ENCODE measurements at regions not wholly inside any gene's neighbourhood (a gene's known extent, or its start where the extent isn't known, plus 50 kb on each side); places are given as distances from the start of the nearest gene placed in this dataset.
"Not testable (repeated sequence)": the region's sequence is repeated elsewhere in the genome, so short reads cannot be mapped to it uniquely, and the experiment has no call there.

DNA sequence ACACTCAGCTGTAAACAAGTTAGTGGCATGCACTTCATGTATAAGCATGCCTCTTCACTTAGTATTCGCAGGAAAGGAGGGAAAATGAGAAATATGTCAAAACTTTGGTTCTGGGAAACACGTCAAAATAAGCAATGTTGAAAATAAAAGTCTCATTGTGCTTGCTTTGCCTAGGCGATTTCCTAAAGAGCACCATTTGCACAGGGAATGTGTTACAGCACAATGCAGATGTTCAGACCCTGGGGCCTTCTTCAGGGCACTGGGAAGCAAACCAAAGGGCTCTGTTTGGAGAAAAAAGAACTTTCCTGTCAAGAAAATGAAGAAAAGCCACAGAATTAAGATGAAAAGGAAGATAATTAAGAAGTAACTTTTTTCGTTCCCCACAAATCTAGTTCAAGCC, 98.6 kb upstream of the PLD5 start:
- Histone ChIP-seq H3K4me2 (ENCODE audit: low read length) (no peak overlapping the region), H2BK15ac (replicated peaks; ENCODE audit: low read depth) (no peak overlapping the region), H3K4me3 (ENCODE audit: low read length) (no peak overlapping the region), H3K23ac (ENCODE audit: low read length) (no peak overlapping the region), H3K79me2 (ENCODE audit: control insufficient read depth, insufficient read depth, low read length) (no peaks in the 10 kb centered on the region), H3K4ac (ENCODE audit: low read depth, low read length) (no peak overlapping the region), H3K36me3 (ENCODE audit: control insufficient read depth, insufficient read depth, low read length) (no peaks in the 10 kb centered on the region), H2BK5ac (ENCODE audit: low read length) (no peak overlapping the region), H2BK120ac (ENCODE audit: low read depth, low read length) (no peak overlapping the region), H3K56ac (ENCODE audit: low read length) (no peak overlapping the region), H2AK5ac (ENCODE audit: low read length) (no peak overlapping the region), H3K9ac (ENCODE audit: low read length) (no peak overlapping the region), H3K18ac (ENCODE audit: low read length) (no peak overlapping the region), H4K8ac (ENCODE audit: low read depth, low read length) (no peak overlapping the region), H3K4me1 (ENCODE audit: control insufficient read depth, low read depth, low read length) (no peaks in the 10 kb centered on the region), H3K79me1 (ENCODE audit: low read length) (no peaks in the 10 kb centered on the region), H4K5ac (ENCODE audit: low read length) (no peak overlapping the region), H3K27ac (ENCODE audit: low read depth, low read length) (no peak overlapping the region), H3K27me3 (ENCODE audit: insufficient read depth, low read length, poor library complexity) (no peaks in the 10 kb centered on the region)
- no CpG with 5 or more reads among the region's 4 CpGs for WGBS (ENCODE audit: extremely low coverage, insufficient coverage, low lambda C conversion rate)
- DNase-seq, result no peak

DNA sequence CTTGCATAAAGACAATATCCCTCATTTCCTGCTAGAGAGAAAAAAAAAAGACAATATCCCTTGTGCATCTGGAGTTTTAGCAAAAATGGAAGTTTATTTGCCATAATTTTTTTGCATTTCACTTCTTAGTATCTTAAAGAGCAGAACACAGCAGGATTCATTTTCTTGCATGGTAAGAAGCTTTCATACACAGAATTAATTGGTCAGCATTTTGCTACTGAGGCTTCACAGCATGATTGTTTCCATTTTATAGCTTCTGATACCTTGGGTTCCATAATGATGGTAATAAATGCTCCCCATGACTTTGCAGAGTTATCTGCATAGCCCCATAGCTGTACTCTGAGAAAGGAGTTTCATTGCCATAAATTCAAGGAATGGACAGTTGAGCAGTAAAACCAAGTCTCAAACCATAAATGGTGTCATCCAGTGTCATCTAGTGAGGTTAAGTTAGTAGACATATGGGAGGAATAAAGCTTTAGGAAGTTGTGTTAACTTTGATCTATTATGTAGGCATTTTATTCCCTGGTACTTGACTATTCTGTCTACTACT, 88.8 kb upstream of the PLD5 start:
- Histone ChIP-seq H2BK15ac (replicated peaks; ENCODE audit: low read depth) (no peak overlapping the region), H4K8ac (ENCODE audit: low read depth, low read length) (no peak overlapping the region), H3K27me3 (ENCODE audit: insufficient read depth, low read length, poor library complexity) (no peaks in the 10 kb centered on the region), H3K79me2 (ENCODE audit: control insufficient read depth, insufficient read depth, low read length) (no peaks in the 10 kb centered on the region), H3K4ac (ENCODE audit: low read depth, low read length) (no peak overlapping the region), H3K9ac (ENCODE audit: low read length) (no peak overlapping the region), H3K23ac (ENCODE audit: low read length) (no peak overlapping the region), H3K4me1 (ENCODE audit: control insufficient read depth, low read depth, low read length) (no peaks in the 10 kb centered on the region), H3K4me3 (ENCODE audit: low read length) (no peak overlapping the region), H2BK5ac (ENCODE audit: low read length) (no peak overlapping the region), H3K27ac (ENCODE audit: low read depth, low read length) (no peak overlapping the region), H2AK5ac (ENCODE audit: low read length) (no peak overlapping the region), H3K56ac (ENCODE audit: low read length) (no peak overlapping the region), H3K4me2 (ENCODE audit: low read length) (no peak overlapping the region), H3K79me1 (ENCODE audit: low read length) (no peaks in the 10 kb centered on the region), H3K36me3 (ENCODE audit: control insufficient read depth, insufficient read depth, low read length) (no peaks in the 10 kb centered on the region), H4K5ac (ENCODE audit: low read length) (no peak overlapping the region), H3K18ac (ENCODE audit: low read length) (no peak overlapping the region), H2BK120ac (ENCODE audit: low read depth, low read length) (no peak overlapping the region)
- DNase-seq, result no peak

DNA sequence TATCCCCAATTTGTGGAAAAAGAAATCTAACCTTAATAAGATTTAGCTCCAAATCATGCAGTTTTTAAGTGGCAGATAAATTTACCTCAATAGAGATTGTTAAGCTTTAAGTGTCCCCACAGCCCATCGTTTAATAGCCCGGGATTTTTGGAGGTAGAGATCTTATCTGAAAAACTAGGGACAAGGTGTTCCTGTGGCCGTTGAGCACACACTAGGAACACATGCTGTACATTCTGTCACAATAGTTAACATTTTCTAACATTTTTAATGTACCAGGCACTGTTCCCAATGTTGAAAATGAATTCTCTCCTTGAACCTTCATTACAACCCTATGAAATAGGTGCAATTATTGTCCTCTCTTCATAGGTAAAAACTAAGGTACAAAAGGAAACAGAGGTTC, 85.7 kb upstream of the PLD5 start:
- Histone ChIP-seq H4K8ac (ENCODE audit: low read depth, low read length) (no peak overlapping the region), H3K4me2 (ENCODE audit: low read length) (no peak overlapping the region), H3K27ac (ENCODE audit: low read depth, low read length) (no peak overlapping the region), H3K79me2 (ENCODE audit: control insufficient read depth, insufficient read depth, low read length) (no peaks in the 10 kb centered on the region), H3K36me3 (ENCODE audit: control insufficient read depth, insufficient read depth, low read length) (no peaks in the 10 kb centered on the region), H3K4ac (ENCODE audit: low read depth, low read length) (no peak overlapping the region), H2BK5ac (ENCODE audit: low read length) (no peak overlapping the region), H3K18ac (ENCODE audit: low read length) (no peak overlapping the region), H2BK15ac (replicated peaks; ENCODE audit: low read depth) (no peak overlapping the region), H4K5ac (ENCODE audit: low read length) (no peak overlapping the region), H2AK5ac (ENCODE audit: low read length) (no peak overlapping the region), H2BK120ac (ENCODE audit: low read depth, low read length) (no peak overlapping the region), H3K9ac (ENCODE audit: low read length) (no peak overlapping the region), H3K23ac (ENCODE audit: low read length) (no peak overlapping the region), H3K79me1 (ENCODE audit: low read length) (no peaks in the 10 kb centered on the region), H3K4me1 (ENCODE audit: control insufficient read depth, low read depth, low read length) (no peaks in the 10 kb centered on the region), H3K27me3 (ENCODE audit: insufficient read depth, low read length, poor library complexity) (no peaks in the 10 kb centered on the region), H3K4me3 (ENCODE audit: low read length) (no peak overlapping the region), H3K56ac (ENCODE audit: low read length) (no peak overlapping the region)
- no CpG with 5 or more reads among the region's 3 CpGs for WGBS (ENCODE audit: extremely low coverage, insufficient coverage, low lambda C conversion rate)
- DNase-seq, result no peak

DNA sequence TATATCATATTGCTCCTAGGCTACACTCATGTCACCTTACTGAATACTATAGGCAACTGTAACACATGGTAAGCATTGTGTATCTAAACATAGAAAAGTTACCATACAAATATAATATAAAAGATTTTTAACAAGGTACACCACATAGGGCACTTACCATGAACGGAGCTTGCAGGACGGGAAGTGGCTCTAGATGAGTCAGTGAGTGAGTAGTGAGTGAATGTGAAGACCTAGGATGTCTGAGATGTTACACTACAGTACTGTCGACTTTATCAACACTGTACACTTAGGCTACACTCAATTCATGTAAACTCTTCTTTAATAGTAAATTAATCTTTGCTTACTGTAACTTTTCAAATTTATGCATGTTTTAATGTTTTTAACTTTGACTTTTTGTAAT, 81.0 kb upstream of the PLD5 start:
- Histone ChIP-seq H2AK5ac (ENCODE audit: low read length) (no peak overlapping the region), H3K79me2 (ENCODE audit: control insufficient read depth, insufficient read depth, low read length) (no peaks in the 10 kb centered on the region), H2BK15ac (replicated peaks; ENCODE audit: low read depth) (no peak overlapping the region), H3K4me2 (ENCODE audit: low read length) (no peak overlapping the region), H3K27me3 (ENCODE audit: insufficient read depth, low read length, poor library complexity) (no peaks in the 10 kb centered on the region), H2BK120ac (ENCODE audit: low read depth, low read length) (no peak overlapping the region), H3K27ac (ENCODE audit: low read depth, low read length) (no peak overlapping the region), H4K5ac (ENCODE audit: low read length) (no peak overlapping the region), H3K36me3 (ENCODE audit: control insufficient read depth, insufficient read depth, low read length) (no peaks in the 10 kb centered on the region), H3K18ac (ENCODE audit: low read length) (no peak overlapping the region), H2BK5ac (ENCODE audit: low read length) (no peak overlapping the region), H3K4me3 (ENCODE audit: low read length) (no peak overlapping the region), H3K56ac (ENCODE audit: low read length) (no peak overlapping the region), H3K23ac (ENCODE audit: low read length) (no peak overlapping the region), H4K8ac (ENCODE audit: low read depth, low read length) (no peak overlapping the region), H3K4ac (ENCODE audit: low read depth, low read length) (no peak overlapping the region), H3K4me1 (ENCODE audit: control insufficient read depth, low read depth, low read length) (no peaks in the 10 kb centered on the region), H3K9ac (ENCODE audit: low read length) (no peak overlapping the region), H3K79me1 (ENCODE audit: low read length) (no peaks in the 10 kb centered on the region)
- WGBS (ENCODE audit: extremely low coverage, insufficient coverage, low lambda C conversion rate), result no CpG with 5 or more reads among the region's 3 CpGs
- DNase-seq, result no peak

DNA sequence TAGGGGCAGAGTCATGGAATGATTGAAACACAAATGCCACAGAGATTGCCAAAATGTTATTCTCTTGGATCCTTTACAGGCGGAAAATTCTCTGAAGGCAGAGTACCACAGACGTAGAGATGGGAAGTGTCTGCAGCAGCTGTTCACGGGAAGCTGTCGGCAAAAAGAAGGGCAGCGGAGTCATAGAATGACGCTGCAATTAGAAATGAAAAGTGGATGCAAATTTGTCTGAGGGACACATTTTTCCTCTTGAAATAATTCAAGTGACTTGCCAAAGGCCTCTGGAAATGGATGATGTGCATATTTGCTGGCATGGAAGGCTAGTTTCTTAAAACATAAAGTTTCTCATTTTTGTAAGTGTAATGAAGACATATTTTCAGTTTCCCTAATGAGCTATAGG, 77.5 kb upstream of the PLD5 start:
- Histone ChIP-seq H2BK5ac (ENCODE audit: low read length) (no peak overlapping the region), H3K9ac (ENCODE audit: low read length) (no peak overlapping the region), H3K18ac (ENCODE audit: low read length) (no peak overlapping the region), H3K79me1 (ENCODE audit: low read length) (no peaks in the 10 kb centered on the region), H3K36me3 (ENCODE audit: control insufficient read depth, insufficient read depth, low read length) (no peaks in the 10 kb centered on the region), H4K5ac (ENCODE audit: low read length) (no peak overlapping the region), H3K27me3 (ENCODE audit: insufficient read depth, low read length, poor library complexity) (no peaks in the 10 kb centered on the region), H2AK5ac (ENCODE audit: low read length) (no peak overlapping the region), H3K4ac (ENCODE audit: low read depth, low read length) (no peak overlapping the region), H3K56ac (ENCODE audit: low read length) (no peak overlapping the region), H3K4me1 (ENCODE audit: control insufficient read depth, low read depth, low read length) (no peaks in the 10 kb centered on the region), H3K79me2 (ENCODE audit: control insufficient read depth, insufficient read depth, low read length) (no peaks in the 10 kb centered on the region), H3K27ac (ENCODE audit: low read depth, low read length) (no peak overlapping the region), H3K4me3 (ENCODE audit: low read length) (no peak overlapping the region), H2BK15ac (replicated peaks; ENCODE audit: low read depth) (no peak overlapping the region), H2BK120ac (ENCODE audit: low read depth, low read length) (no peak overlapping the region), H3K23ac (ENCODE audit: low read length) (no peak overlapping the region), H4K8ac (ENCODE audit: low read depth, low read length) (no peak overlapping the region), H3K4me2 (ENCODE audit: low read length) (no peak overlapping the region)
- whole genome bisulfite sequencing (ENCODE audit: extremely low coverage, insufficient coverage, low lambda C conversion rate), result no CpG with 5 or more reads among the region's 6 CpGs
- no peak for DNase-seq

DNA sequence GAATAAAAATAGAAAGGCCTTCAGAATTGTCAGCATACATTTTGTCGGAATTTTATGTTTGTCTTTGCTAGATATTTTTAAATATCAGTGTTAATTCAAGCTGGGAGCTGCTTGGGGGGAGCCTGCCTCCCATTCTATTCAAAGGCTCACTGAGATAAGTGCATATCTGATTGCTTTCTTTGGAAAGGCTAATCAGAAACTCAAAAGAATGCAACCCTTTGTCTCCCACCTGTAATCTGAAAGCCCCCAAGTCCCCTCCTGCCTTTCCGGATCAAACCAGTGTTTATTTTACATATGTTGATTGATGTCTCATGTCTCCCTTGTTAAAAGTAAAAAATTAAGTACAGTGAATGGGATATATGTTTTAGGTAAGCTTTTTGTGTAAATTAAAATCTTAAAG, 69.3 kb upstream of the PLD5 start:
- H2AK5ac ChIP-seq (ENCODE audit: low read length); H2BK120ac ChIP-seq (ENCODE audit: low read depth, low read length); H3K4ac ChIP-seq (ENCODE audit: low read depth, low read length); H3K79me2 ChIP-seq (ENCODE audit: control insufficient read depth, insufficient read depth, low read length); H3K56ac ChIP-seq (ENCODE audit: low read length); H3K79me1 ChIP-seq (ENCODE audit: low read length); H3K4me2 ChIP-seq (ENCODE audit: low read length); H3K23ac ChIP-seq (ENCODE audit: low read length); H2BK5ac ChIP-seq (ENCODE audit: low read length); H3K4me1 ChIP-seq (ENCODE audit: control insufficient read depth, low read depth, low read length); H3K4me3 ChIP-seq (ENCODE audit: low read length); H3K18ac ChIP-seq (ENCODE audit: low read length); H2BK15ac ChIP-seq (replicated peaks; ENCODE audit: low read depth); H3K36me3 ChIP-seq (ENCODE audit: control insufficient read depth, insufficient read depth, low read length); H4K5ac ChIP-seq (ENCODE audit: low read length); H3K9ac ChIP-seq (ENCODE audit: low read length); H4K8ac ChIP-seq (ENCODE audit: low read depth, low read length); H3K27me3 ChIP-seq (ENCODE audit: insufficient read depth, low read length, poor library complexity); H3K27ac ChIP-seq (ENCODE audit: low read depth, low read length): not testable (repeated sequence)
- DNase-seq, result peak; percentile 61
- WGBS (ENCODE audit: extremely low coverage, insufficient coverage, low lambda C conversion rate), result no CpG with 5 or more reads among the region's 2 CpGs

All from mesendoderm (in vitro differentiated cells).